GM21576 (cell line): ENCODE measurements at regions not wholly inside any gene's neighbourhood (a gene's known extent, or its start where the extent isn't known, plus 50 kb on each side); places are given as distances from the start of the nearest gene placed in this dataset.
"Not testable (repeated sequence)": the region's sequence is repeated elsewhere in the genome, so short reads cannot be mapped to it uniquely, and the experiment has no call there.

ENCODE experiments used
- ATAC-seq: cut with Tn5 transposase; IDR thresholded peaks from one replicate; pipeline ENCODE4 v1.9.1; 2021; ENCODE audit warnings: mild to moderate bottlenecking, moderate library complexity; ENCODE audit not compliant: unreplicated experiment

- no peak for ATAC-seq
These were observed 492.8 kb upstream of the FSIP2 start for GRCh38 chr2:185245806-185246205.

DNA sequence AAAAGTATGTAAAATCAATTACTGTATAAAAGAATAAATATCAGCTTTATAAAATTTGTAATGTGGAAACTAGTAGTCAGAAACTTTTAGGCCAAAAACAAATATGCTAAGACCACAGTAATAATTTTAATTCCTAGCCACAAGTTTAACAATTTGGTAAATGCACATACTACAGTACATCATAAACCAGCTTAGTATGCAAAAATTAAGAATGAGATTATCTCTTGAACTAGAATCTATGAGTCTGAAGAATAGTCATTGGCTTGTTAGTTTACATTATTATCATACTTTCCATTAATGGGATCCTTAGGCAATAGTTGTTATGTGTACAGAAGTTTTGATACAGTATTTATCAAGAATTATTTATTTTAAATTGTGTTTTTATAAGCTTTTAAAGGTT, 491.9 kb upstream of the FSIP2 start:
- ATAC-seq = no peak

GRCh38 chr2:185255566-185255965, 483.0 kb upstream of the FSIP2 start:
- no peak for ATAC-seq

- ATAC-seq = no peak
These were observed 472.9 kb upstream of the FSIP2 start for GRCh38 chr2:185265747-185266146.

DNA sequence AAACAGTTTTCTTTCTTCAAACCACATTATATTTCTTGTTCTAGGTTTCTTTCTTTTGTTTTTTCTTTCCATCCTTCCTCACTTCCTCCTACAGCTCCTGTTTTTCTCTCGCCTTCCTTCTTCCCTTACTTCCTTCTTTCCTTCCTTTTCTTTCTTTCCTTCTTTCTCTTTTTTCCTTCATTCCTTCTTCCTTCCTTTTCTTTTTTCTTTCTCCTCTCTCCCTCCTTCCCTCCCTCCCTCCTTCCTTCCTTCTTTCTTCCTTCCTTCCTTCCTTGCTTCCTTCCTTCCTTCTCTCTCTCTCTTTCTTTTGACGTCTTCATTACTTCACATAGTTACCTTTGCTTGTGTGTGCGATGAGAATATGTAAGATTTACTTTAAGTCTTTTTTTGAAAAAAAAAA, 470.0 kb upstream of the FSIP2 start:
- ATAC-seq = no peak

- no peak for ATAC-seq
These were observed 463.7 kb upstream of the FSIP2 start for GRCh38 chr2:185274718-185275484.

- ATAC-seq = not testable (repeated sequence)
These were observed 462.6 kb upstream of the FSIP2 start for GRCh38 chr2:185275979-185276378.

GRCh38 chr2:185278761-185279160, 459.8 kb upstream of the FSIP2 start:
- ATAC-seq = no peak

DNA sequence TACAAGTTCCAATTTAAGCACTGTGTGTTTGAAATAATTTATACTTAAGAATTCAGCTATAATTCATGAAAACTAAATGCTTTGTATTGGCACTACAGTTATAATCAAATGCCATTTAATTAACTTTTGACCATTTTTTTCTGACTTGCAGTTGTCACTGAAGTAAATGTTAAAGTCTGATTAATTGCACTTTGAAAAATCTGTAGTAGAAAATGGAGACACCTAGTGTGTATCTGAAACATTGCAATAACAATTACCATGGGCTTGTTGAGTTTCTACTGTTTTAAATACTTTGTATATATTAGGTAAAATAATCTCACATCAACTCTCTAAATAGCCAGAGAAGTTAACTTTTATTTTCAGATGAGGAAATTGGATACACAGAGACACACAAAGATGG, 458.6 kb upstream of the FSIP2 start:
- no peak for ATAC-seq

- ATAC-seq = no peak
These were observed 453.9 kb upstream of the FSIP2 start for GRCh38 chr2:185284696-185285095.

- not testable (repeated sequence) for ATAC-seq
These were observed 448.6 kb upstream of the FSIP2 start for GRCh38 chr2:185290012-185290411.

DNA sequence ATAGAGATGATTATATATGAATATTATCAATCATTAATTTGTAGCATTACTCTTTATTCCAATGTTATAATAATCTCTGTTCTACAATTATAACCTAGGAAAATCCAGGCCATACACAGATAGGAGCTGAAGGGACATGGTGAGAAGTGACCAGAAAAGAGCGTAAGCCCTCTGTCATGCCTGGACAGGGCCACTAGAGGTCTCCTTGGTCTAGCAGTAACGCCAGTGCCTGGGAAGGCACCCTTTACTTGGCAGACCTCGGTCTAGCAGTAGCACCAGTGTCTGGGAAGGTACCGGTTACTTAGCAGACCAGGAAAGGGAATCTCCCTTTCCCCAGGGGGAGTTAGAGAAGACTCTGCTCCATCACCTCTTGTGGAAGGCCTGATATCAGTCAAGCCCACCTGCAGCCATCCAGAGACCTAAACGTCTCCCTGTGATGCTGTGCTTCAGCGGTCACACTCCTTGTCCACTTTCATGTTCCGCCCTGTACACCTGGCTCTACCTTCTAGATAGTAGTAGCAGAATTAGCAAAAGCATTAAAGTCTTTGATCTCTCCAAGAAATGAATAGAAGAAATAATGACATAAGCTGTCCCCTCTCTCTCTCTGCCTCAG, 447.5 kb upstream of the FSIP2 start:
- peak; percentile 98 for ATAC-seq

DNA sequence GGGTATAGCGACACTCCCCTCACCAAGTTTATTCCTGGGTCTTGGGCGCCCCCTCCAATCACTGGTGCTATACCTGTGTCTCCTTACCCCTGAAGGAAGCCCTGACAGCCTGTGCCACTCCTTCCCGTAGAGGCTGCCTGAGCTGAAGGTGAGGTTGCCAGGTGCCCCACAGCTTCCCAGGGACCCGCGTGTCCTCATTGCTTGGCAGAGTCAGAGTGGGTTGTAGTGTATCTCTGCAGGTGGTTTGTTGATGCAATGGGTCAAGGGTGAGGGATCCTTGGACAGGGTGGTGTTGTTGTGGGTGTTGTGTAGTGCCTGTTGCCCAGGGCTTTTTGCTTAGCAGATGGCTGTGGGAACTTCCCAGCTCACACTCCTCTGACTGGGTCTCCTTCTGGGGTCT, 438.7 kb upstream of the FSIP2 start:
- no peak for ATAC-seq

DNA sequence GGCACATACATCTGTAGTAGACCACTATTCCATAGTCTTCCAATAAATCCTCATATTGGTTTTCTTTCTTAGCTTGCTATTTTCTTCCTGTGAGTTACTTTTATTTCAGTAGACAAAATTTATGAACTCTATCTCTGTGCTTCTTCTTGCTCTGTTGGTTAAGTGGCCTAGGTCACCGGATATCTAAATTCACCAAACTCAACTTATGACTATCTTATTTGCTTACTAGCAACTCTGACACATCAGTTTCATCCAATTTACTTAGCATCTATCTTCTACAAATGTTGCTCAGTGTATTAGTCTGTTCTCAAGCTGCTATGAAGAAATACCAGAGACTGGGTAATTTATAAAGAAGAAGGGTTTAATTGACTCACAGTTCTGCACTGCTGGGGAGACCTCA, 432.5 kb upstream of the FSIP2 start:
- ATAC-seq = no peak

GRCh38 chr2:185316383-185316782, 422.2 kb upstream of the FSIP2 start:
- no peak for ATAC-seq

DNA sequence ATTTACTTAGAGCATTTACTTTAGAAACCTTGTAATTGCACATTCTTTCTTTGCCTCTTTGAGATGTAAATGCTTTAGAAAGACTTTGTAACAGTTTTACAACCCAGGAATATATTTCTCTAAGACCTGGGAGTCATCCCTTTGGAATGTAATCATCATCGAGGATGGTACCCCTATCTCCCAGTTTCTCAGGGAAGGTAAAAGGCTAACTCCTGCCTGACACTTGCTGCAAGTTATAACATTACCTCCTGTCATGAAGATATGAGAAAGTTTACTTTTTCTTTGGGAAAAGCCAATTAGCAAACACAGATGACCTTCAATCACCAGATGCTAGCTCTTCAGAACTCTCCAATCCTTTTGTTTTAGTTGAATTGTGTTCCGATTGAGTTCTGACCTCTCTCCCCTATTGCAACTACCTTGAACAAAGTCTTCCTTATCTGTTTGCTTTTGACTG, 420.3 kb upstream of the FSIP2 start:
- ATAC-seq = no peak

DNA sequence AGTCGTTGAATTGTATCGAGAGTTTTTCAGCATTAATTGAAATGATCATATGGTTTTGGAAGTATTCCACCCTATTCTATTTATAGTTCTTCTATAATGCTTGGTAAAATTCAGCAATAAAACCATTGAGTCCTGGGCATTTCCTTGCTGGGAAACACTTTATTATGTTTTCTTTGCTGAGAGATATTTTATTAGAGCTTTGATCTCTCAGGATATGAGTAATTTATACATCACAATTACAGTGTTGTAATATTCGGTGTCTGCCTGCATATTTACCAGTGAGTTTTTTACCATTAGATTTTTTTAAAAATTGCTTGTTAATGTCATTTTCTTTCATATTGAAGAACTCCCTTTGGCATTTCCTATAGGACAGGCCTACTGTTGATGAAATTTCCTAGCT, 402.7 kb upstream of the FSIP2 start:
- no peak for ATAC-seq

DNA sequence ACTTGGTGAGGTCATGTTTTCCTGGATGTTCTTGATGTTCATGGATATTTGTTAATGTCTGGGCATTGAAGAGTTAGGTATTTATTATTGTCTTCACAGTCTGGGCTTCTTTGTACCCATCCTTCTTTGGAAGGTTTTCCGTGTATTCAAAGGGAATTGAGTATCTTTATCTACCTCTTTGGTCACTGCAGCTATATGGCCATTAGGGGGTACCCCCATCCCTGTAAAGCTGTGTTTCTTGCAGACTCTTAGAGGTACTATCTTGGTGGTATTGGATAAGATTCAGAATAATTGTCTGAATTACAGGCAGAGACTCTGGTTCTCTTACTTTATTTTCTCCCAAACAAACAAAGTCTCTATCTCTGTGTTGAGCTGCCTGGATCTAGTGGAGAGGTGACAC, 401.6 kb upstream of the FSIP2 start:
- ATAC-seq = no peak

GRCh38 chr2:185338104-185338503, 400.5 kb upstream of the FSIP2 start:
- ATAC-seq = no peak

- no peak for ATAC-seq
These were observed 391.2 kb upstream of the FSIP2 start for GRCh38 chr2:185347445-185347844.

GRCh38 chr2:185360776-185361175, 377.8 kb upstream of the FSIP2 start:
- ATAC-seq = no peak

DNA sequence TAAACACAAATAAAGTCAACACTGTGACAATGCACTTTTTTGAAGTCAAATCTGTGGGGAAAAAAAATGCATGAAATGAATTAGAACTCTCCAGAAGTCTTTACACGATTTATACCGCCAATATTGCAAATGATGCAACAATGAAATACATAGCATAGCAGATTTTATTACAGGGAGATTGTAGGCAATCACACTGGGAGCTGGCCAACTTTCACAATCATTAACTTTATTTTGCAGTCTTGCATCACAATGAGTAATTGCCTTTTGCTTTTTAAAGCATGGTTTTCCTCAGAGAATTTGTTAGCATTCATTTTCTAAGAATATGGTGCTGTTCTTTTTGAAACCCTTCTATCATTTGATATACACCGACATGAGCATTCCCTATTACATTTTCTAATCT, 366.4 kb upstream of the FSIP2 start:
- no peak for ATAC-seq

DNA sequence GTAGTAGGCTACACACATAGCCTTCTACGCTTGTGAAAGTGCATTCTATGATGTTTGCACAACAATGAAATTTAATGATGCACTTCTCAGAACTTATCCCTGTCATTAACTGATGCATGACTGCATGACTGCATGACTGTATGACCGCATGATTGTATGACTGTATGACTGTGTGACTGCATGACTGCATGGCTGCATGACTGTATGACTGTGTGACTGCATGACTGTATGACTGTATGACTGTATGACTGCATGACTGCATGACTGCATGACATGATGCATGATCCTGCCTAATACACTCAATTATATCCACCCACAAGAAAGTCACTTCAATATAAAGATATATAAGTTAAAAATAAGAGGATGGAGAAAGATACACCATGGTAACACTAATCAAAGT, 365.4 kb upstream of the FSIP2 start:
- ATAC-seq = no peak
